ENCODE measurements at regions not wholly inside any gene's neighbourhood (a gene's known extent, or its start where the extent isn't known, plus 50 kb on each side); places are given as distances from the start of the nearest gene placed in this dataset.

- TF ChIP-seq CTCF (IDR thresholded peaks at IDR 0.05) (no peak), POLR2A (IDR thresholded peaks at IDR 0.05) (no peak)
Observed at GRCh38 chr11:97893612-97894011, 1127.1 kb upstream of the CNTN5 start.

Measured in esophagus squamous epithelium (tissue), 4 donors.